Activated CD8-positive, alpha-beta memory T cell treated with anti-CD3 and anti-CD28 coated beads for 48 hours (primary cell): ENCODE measurements at regions not wholly inside any gene's neighbourhood (a gene's known extent, or its start where the extent isn't known, plus 50 kb on each side); places are given as distances from the start of the nearest gene placed in this dataset.

Source experiments
- DNase-seq, 3 experiments: peaks; one replicate each; pipeline ENCODE4 v3.0.0-alpha.2; 2020; ENCODE audit warnings: low read depth in 2 of 3, low spot score in 2 of 3

DNA sequence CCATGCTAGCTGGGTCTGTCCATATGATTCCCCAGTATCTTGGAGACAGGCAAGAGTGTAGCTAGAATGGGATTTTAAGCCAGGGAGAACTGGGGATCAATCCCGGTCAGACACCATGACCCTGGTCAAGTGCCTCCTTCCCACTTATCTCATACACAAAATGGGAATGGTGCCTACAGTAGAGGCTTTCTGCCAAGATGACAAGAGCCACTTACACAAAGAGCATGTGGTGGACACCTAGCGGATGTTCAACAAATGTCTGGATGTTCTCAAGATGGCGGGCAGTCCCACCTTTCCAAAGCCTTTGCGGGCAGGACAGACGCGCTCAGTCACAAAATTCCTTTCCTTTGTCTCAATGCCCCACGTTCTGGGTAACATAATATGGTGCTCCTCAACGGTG, 57.3 kb downstream of the MAF start:
- no peak for DNase-seq

DNA sequence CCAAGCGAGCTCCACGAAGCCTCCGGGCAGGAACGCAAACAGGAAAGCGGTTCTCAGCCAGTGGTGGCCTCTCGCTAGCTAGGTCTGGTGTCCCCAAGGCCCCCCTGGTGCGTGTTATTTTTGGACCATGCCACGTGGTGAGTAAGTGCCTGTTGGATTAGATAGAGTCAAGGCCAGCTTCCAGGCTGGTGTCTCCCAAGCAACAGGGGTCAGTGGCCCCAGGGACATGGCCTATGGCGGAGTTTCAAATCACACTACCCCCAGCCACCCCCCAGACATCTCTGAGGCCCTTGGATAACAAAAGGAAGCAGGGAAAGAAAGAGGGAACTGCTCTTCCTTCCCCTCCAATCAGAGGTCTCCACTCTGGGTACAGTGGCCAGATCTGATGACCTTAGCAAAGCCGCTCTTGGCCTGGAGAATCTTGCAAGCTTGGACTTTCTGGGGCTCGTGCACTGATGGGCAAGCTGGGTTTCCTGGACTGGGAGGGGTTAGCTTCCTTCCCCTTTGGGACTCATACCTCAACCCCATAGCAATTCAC, 58.2 kb downstream of the MAF start:
- DNase-seq, result no peak

DNA sequence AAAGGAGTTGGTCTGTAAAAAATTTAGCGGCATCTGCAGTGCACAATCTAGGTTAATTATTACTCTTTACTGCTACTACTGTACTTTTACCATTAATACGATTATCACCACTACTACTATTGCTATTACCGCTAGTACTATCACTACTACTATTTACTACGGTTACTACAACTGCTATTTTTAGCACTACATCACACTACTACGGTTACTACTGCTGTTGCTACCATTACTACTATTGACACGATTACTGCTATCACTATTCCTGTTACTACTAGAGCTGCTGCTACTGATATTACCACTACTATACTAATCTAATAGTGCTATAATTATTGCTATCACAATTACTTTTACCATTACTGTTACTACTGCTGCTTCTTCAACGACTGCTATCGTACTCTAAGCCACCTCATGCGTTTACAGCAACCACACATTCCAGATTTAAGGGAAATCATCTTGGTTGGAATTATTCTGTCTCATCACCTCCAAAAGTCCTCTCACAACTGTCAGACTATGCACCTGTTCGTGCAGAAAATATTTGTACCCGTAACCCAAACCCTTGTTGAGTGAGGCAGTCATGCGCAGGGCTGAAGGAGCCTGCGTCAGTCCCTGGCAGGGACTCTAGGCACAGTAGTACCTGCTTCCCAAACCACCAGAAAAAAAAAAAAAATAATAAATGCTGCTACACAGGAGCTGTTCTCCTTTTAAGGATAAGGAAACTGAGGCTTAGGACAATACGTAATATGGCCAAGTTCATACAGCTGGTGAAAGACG, 59.5 kb downstream of the MAF start:
- no peak for DNase-seq

DNA sequence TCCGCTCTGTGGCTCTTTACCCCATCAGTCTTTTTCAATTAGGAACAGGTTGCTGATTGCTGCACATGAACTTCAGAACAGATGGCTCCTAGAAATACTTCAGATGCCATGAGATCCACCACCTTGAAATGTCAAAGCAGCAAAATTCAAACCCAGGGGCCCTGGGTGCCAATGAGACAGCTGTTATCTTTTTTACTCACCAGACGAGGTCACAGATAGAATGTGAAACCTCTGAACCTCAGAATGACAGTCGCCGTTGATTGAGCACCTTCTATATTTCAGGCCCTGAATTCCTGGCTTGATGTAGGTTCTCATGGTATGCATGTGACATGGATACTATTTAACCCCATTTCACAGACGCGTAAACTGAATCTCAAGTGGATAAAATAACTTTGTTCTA, 63.0 kb downstream of the MAF start:
- no peak for DNase-seq

DNA sequence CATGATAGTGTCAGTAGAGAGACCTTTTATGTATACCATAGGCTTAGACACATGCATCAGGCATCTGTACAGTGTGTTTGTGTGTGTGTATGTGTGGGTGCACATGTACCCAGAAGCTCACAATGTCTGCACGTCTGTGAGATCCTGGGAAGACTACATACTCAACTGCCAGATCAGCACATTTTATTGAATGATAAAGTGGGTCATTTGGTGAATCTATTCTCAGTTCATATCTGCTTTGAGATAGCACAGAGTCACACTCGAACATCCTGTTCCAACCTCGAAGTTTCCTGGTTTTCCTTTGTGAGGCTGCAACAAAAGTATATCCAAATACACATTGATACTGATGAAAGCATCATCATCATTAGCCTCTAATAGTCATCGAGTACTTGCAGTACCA, 63.6 kb downstream of the MAF start:
- no peak for DNase-seq

DNA sequence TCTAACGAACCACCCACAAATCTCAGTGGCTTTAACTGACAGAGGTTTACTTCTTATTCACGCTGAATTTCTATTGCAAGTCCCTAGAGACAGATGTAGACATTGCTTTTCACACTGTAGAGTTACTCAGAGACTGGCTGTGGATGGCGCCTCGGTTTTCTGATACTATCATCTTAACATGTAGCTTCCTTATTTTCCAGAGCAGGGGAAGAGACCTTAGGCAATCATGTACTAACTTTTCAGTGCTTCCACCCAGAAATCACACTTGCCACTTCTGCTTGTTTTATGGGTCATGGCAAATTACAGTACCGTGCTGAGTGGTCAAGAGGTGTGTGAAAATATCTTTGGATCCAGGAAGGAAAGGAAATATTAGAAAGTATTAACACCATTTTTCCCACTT, 65.4 kb downstream of the MAF start:
- no peak for DNase-seq

DNA sequence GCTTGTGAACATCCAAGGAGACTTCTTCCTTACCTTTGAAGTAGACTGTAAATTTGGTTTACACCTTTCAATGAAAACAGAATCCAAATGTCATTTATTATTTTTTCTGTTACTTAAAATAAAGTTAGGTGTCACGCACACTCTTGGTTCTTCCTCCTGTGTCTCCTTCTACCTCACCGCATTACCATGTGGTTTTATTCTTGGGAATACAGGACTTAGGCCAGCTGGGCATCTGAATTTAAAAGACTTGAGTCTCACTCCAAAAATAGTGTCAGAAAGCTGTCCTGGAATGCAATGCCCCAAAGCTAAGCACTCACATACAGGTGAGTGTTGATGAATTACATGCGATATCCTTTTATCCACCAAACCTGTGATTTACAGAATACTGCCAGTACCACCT, 66.4 kb downstream of the MAF start:
- DNase-seq, result no peak

DNA sequence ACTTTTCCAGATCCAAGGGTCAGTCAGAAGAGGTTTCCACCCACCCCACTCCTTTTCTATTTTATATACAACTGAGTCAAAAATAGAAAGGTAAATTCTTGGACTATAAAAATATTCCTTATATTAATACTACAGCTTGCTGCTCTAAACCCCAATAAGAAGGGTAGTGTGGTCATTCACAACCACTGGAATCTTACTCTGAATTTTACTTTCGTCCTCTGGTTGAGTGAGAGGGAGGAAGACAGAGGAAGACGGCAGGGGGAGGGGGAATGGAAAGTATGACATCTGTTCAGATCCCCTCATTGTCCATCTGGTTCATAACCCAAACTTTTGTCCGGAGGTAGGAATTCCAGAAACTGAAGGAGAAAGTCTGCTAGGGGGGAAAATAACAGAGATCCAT, 67.2 kb downstream of the MAF start:
- no peak for DNase-seq

DNA sequence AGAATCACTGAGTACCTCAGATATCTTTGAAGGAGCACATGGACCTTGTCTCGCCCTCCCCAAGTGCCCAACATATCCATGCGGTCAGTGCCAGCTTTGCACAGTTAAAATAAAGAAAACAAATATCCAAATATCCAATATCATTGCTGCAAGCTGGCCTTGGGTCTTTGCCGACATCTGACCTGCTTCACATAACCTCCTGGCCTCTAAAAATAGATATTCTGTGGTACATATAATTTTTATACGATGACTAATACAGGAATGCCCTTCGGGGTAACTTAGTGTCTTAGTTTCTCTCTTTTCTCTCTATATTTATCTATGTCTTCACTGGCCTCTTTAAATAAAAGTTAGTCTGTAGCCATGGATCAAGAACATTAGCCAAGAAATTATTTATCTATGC, 67.8 kb downstream of the MAF start:
- no peak for DNase-seq

DNA sequence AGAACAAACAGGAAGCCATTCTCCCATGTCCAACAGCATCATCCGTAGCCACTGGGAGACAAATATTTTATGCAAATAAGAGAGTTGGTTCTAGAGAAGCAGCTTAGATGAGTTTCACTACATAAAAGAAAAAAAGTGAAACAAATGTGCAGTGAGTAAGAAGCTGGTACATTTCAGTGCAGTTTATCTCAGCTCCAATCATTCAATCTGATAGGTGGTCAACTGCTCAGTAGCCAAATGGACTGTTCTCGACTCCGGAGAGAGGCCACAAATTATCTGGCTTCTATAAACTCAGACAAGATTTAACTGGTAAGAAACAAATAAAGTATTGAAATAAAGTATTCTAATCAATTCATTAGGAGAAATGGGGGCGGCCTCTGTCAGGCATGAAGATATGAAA, 68.3 kb downstream of the MAF start:
- DNase-seq, result no peak

DNA sequence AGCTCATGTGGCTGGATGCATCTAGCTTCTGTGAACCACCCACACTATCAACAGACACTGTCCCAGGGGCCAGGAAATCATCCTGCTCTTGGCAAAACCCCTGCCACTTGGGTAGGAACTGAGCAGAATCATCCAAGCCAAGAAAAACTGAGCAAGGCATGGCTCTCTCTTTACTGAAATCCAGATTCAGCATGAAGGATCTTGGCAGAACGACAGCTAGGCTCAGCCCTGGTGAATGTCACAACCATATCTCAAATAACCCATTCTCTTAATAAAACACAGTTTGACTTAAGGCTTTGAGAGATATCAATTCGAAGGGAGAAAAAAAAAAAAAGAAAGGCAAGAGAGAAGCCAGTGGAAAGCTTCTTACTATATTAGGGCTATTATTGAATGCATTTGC, 72.2 kb downstream of the MAF start:
- no peak for DNase-seq

DNA sequence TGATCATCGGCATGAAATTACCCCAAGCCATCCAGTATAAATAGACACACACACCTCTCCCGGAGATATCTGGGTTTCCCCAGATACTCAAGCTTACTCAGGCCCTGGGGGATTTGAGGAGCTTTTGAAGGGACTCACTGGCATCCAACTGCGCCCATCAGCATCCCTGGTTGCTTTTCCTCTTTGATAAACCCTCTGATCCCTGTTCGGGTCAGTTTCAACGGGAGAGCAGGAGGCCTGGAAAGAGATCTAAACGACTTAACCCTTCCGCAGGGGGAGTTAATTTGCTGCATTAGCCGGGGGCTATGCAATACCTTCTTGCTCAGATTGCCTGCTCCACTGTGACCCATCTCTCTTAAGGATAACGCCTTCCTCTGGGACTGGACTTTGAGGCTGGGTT, 76.6 kb downstream of the MAF start:
- no peak for DNase-seq

DNA sequence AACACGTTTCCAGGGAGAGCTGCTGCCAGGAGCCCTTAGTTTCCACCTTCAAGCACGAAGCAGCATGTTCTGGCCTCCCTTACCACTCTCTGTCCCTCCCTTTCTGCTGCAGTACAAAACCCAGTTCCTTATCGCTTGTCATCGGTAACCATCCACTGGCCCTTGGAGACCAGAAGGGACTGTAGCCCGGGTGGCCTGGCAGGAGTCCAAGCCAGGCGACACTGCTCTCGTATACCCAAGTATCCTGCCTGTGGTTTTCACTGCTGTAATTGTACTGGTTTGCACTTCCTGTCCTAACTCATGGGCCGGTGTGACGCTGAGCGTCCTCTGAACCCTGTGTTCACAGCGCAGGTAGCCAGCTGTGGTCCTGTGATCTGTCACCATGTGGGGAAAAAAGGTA, 81.1 kb downstream of the MAF start:
- DNase-seq, result no peak

DNA sequence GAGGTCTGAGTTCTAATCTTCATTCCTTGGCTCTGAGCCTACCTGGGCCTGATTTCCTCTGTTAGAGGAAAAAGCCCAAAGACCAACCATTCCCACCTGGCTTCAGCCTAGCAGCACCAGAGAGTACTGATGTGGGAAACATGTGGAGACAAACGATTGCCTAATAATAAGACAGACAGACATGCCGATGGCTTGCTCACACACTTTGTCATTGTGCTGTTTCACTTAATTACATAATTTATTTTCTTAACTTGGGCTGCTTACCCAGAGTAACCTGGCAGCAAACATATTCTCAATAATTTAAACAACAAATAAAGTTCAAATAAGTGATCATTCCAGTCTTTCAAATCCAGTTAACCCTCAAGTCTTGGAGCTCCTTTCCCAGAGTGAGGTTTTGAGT, 83.4 kb downstream of the MAF start:
- DNase-seq, result no peak

DNA sequence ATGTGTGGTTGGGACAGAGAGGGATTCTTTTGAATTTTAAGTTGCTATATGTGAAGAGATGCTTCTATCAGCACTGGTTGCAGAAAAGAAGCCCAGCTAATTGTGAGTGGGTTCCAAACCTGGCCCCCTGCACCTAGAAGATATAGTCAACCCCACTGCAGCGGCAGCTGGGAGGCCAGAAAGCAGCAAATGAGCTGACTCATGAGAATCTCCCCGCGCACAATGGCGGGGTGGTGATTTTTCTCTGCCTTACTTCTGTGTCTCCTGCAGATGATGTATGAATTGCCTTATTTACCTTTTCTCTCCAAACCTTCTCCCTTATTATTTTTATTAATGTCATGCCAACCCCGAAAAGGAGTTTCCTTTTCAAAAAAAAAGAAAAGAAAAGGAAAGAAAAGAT, 89.7 kb downstream of the MAF start:
- no peak for DNase-seq

DNA sequence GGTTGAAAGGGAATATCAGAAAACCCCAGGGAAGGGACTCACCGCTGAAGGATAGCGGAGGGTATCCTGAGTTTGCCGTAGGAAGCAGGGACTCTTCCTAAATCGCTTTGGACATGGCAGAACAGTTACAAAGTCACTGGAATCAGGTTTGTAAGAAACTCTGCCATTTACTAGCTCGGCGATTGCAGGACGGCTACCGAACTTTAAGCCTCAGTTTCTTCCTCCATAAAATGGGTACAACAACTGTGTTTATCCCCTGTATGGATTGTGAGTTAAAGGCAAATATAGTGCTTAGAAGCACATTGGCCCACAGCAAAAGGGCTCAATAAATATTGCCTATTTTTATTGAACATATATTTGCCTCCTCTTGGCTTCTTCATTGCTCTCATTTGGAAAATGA, 90.6 kb downstream of the MAF start:
- no peak for DNase-seq

DNA sequence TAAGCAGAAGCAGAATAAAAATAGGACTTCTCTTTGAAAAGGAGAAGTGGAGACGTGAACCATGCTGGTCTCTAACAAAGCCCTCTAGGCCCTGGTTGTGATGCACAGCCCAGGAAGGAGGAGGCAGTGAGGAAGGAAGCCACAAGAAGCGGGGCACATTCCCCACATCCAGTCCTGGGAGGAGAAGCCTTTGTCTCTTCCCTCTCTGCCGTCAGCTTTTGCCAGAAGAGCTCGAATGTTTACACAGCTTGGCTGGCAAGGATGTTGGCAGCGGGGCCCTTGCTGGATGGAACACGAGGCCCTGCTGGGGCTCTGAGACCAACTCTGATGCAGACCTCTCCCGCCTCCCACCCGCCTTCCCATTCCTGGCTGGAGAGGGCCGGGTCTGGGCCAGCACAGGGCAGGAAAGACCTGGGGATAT, 91.3 kb downstream of the MAF start:
- DNase-seq, result no peak

DNA sequence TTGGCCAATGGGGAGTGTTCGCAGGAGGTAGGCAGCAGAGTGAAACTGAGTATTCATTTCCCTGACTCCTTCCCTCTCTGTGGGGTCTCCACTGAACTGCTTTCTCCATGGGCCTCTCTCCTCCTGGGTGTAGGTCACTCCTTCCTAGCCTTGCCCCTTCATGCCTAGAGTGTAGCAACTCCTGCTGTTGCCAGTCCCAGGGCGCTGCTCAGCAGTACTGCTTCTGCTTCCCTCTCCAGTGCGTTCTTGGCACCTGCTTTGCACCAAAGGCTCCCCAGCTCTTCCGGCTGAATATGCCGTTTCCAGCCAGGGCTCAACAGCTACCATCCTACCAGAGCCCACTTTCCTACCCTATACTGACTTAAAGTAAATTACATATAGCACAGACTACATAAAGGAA, 92.2 kb downstream of the MAF start:
- no peak for DNase-seq

DNA sequence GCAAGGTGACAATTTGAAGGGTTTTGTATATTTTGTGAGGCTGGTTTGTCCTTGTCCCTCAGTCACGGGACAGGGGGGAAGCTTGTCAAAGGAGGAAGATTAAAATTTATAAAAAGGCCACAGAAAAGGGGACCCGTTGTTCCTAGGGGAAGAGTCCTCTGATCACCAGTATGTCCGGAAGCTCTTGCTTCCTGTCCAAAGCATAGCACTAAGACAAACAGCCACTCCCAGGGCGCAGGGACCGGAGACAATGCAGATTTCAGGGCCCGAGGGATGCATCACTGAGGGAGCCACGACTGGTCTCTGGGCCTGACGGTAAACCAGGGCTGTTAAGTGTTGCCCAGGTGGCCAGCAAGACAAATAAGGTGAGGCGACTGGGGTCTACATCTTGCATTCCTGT, 95.2 kb downstream of the MAF start:
- DNase-seq, result no peak

DNA sequence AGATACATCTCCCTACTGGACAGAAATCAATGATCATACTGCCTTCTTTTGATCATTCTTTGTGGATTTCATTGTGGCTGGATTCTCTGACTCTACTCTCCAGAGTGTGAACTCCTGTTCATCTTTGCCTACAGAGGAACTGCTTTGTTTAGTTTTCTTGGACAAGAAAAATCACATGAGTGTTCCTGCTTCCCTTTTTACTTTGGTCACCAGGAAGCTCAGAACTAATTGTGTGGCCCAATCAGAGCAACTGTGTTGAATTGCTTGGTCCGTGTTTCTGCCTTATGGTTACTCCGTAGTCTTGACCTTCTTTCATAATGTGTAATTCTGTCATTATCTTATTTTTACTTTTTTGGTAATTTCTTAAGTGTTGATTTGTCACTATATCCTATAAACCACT, 97.0 kb downstream of the MAF start:
- no peak for DNase-seq

DNA sequence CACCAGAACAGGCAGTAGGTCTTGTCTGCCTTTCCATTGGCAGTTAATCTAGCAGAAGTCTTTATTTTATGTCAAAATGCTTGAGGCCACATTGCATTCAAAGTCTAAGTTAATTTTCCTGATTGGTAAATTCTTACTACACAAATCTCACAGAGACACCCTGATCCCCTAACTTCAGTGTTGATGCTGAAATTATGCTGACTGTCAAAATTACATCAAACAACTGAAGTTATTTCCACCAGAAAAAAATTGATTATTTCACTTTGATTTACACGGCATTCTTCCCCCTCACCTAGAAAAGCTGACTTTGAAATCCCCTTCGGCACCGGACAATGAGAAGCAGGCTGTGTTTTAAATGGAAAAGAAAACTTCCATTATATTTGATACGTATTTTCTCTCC, 99.1 kb downstream of the MAF start:
- no peak for DNase-seq

DNA sequence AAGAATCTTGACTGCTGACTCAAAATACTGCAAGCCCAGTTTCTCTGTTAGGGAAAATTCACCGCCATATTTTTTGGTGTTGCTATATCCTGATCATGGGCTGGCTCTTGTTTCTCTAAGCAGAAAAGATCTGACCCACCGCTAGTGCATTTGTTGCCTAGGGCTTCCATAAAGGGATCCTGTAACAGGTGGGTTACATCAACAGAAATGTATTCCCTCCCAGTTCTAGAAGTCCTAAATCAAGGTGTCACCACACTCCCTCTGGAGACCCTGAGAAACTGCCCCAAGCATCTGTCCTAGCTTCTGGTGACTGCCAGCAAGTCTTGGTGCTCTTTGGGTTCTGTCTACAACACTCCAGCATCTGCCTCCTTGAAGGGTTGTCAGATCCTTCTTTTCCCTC, 99.7 kb downstream of the MAF start:
- no peak for DNase-seq

DNA sequence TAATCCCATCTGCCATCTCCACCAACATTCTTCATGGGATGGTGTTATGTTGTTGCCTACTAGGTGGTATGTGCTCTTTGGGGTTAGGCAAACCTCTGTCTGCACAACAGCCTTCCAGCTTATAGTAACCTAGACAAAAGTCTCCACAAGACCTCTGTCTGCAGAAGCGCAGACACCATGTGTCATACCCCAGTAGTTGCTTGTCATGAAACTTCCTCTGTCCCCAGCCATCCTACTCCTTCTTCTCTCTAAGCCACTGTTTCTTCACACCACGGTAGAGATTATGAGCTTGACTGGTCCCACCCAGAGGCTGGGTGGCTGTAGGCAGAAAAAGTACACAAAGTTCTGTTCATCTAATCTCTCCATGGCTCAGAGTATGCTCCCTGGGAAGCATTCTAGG, 100.3 kb downstream of the MAF start:
- DNase-seq, result no peak
